NCI-H345 (cell line): ENCODE measurements at regions not wholly inside any gene's neighbourhood (a gene's known extent, or its start where the extent isn't known, plus 50 kb on each side); places are given as distances from the start of the nearest gene placed in this dataset.

Experiments
- DNase-seq: peaks from one replicate; lab custom pipeline; 2025; lab: John Stamatoyannopoulos, UW

DNA sequence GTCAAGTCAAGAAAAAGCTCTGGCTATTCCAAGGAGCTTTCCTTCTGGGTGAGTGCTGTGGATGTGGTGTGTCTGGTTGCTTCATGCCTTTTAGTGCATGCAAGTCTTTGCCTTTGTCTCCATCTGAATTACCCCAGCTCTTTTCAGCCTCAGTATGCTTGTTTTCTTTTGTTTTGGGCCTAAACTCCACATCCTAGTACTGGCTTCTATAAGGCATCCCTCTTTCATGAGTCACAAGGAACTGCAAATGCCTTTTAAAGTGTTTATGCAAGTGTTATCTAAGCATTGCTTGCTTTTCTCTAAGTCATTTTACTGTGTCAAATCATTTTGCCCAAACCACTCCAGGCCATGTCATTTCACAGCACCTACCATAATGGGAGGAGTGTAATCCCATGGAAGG lies 132.1 kb downstream of the PLCE1 start:
- DNase-seq: no peak

- no peak for DNase-seq
Observed at GRCh38 chr10:94129393-94130130, 135.8 kb downstream of the PLCE1 start.

GRCh38 chr10:94131885-94132284 lies 138.2 kb downstream of the PLCE1 start:
- no peak for DNase-seq

DNA sequence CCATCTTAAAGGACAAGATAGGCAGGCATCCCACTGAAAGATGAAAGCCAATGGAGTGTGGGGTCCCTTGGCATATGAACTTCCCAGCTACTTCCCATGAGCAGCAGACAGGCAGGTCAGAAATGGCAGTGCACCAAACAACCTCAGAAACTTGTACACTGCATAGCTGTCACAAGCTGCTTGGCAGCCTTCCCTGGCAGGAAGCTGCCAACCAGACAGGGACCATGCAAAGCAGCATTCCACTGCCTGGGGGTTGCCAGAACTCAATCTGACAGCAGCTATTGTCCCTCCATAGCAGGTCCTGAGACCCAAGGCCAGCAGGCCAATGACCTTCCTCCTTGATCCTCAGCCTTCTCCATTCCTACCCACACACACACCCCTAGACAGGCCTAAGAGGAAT lies 139.5 kb downstream of the PLCE1 start:
- no peak for DNase-seq

- no peak for DNase-seq
Observed at GRCh38 chr10:94137747-94138146, 144.0 kb downstream of the PLCE1 start.

GRCh38 chr10:94138391-94138790 lies 144.7 kb downstream of the PLCE1 start:
- DNase-seq: no peak

- no peak for DNase-seq
Observed at GRCh38 chr10:94143261-94143660, 149.5 kb downstream of the PLCE1 start.

GRCh38 chr10:94146313-94146712 lies 152.6 kb downstream of the PLCE1 start:
- DNase-seq: no peak

- DNase-seq: no peak
Observed at GRCh38 chr10:94146746-94147145, 153.0 kb downstream of the PLCE1 start.

DNA sequence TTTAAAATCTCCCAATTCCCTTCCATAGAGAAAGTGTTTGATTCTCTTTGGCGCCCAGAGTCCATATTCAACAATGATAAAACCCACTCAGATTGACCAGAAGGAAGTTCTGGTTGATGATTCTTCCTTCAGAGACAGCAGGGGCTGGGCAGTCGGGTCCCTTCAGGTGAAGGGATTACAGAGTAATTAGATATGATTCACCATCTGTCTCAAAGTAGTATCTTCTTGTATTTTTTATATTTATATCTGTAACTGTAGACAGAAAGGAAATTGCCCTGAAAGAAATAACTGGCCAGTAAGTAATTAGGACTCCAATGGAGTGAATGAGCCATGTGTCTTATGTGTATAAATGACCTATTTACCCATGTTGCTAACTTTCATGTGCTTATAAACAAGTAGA lies 156.0 kb downstream of the PLCE1 start:
- no peak for DNase-seq

- no peak for DNase-seq
Observed at GRCh38 chr10:94150541-94151184, 156.9 kb downstream of the PLCE1 start.

- no peak for DNase-seq
Observed at GRCh38 chr10:94155722-94156271, 162.1 kb downstream of the PLCE1 start.

GRCh38 chr10:94156453-94156852 lies 162.7 kb downstream of the PLCE1 start:
- no peak for DNase-seq

DNA sequence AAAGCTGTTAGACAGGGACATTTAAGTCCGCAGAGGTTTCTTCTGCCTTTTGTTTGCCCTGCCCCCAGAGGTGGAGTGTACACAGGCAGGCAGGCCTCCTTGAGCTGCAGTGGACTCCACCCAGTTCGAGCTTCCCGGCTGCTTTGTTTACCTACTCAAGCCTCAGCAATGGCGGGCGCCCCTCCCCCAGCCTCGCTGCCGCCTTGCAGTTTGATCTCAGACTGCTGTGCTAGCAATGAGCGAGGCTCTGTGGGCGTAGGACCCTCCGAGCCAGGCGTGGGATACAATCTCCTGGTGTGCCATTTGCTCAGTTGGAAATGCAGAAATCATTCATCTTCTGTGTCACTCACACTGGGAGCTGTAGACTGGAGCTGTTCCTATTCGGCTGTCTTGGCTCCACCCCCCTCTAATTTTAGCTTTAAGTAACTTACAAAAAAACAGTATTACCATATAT lies 171.5 kb downstream of the PLCE1 start:
- peak; percentile 2 for DNase-seq

GRCh38 chr10:94172332-94172731 lies 178.6 kb downstream of the PLCE1 start:
- DNase-seq: no peak

DNA sequence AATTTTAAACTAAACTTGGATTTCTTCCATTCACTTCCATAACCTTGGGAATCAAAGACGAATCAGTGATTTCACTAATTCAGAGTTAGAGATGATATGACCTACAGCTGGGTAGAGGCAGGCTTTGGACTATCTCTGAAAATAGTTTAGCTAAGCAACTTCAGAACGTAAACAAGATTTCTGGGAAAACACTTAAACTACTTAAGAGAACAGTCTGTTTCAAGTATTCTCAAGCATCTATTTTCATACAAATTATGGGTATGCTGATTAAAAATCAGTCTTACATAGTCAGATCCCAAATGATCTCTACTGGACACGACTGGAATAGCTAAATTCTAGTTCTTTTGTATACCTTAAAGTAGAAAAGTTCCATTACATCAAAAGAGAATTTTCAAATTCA lies 179.9 kb downstream of the PLCE1 start:
- DNase-seq: no peak

DNA sequence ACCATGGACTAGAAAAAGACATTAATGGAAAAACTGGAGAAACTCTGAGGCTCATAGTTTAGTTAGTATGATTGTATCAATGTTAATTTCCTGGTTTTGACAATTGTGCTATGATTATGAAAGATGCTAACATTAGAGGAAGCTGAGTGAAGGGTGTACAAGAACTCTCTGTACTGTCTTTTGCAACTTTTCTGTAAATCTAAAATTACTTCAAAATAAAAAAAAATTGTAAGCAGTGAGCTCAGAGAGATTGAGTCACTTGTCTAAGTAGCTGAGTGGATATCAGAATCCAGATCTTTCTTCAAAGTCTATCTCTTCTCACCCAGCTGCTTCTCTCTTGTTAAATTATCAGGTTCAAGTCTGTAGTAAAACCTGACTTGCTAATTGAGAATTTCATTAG lies 181.1 kb downstream of the PLCE1 start:
- DNase-seq: no peak

GRCh38 chr10:94178475-94179253 lies 184.1 kb downstream of the NOC3L start:
- DNase-seq: no peak

DNA sequence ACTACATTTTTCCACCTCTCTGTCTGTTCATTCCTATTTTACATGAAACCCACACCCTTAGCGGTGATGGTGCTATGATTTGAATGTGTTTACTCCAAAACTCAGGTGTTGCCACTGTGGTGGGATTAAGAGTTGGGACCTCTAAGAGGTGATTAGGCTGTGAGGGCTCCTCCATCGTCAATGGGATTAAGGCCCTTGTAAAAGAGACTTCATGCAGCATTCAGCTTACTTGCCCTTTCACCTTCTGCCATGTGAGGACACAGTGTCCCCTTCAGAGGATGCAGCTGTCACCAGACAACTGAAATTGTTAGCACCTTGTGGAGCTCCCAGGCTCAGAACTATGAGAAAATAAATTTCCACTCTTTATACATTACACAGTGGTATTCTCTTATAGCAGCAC lies 182.2 kb downstream of the NOC3L start:
- no peak for DNase-seq

GRCh38 chr10:94183666-94184264 lies 179.0 kb downstream of the NOC3L start:
- DNase-seq: no peak

DNA sequence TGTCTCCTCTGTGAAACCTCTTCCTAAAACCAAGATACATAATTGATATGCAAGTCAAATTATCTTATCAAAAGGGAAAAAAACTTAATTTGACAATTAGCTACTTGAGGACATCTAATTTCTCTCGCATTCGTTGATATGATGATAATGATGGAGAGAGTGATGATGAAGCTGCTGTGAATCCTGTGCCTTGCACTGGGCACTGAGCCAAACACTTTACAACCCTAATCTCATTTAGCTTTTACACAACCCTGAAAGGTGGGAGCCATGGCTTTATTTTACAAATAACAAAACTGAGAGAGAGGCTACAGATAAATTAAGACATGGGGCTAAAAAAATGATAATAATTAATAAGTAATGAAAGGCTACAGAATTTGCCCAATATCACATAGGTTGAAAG lies 176.0 kb downstream of the NOC3L start:
- no peak for DNase-seq

DNA sequence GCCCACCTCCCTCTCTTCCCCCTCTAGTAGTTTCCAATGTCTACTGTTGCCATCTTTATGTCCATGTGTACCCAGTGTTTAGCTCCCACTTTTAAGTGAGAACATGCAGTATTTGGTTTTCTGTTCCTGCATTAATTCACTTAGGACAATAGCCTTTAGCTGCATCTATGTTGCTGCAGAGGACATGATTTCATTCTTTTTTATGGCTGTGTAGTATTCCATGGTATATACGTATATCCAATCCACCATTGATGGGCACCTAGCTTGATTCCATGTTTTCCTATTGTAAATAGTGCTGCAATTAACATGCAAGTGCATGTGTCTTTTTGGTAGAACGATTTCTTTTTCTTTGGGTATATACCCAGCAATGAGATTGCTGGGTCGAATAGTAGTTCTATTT lies 170.4 kb downstream of the NOC3L start:
- DNase-seq: no peak
